ENCODE measurements at regions not wholly inside any gene's neighbourhood (a gene's known extent, or its start where the extent isn't known, plus 50 kb on each side); places are given as distances from the start of the nearest gene placed in this dataset.

- TF ChIP-seq ELF4 (IDR thresholded peaks at IDR 0.05) (no peak), LEF1 (IDR thresholded peaks at IDR 0.05; ENCODE audit: borderline replicate concordance) (no peak)
Observed at GRCh38 chr3:152745646-152746045, 89.3 kb upstream of the P2RY1 start.
